ENCODE measurements at regions not wholly inside any gene's neighbourhood (a gene's known extent, or its start where the extent isn't known, plus 50 kb on each side); places are given as distances from the start of the nearest gene placed in this dataset.

DNA sequence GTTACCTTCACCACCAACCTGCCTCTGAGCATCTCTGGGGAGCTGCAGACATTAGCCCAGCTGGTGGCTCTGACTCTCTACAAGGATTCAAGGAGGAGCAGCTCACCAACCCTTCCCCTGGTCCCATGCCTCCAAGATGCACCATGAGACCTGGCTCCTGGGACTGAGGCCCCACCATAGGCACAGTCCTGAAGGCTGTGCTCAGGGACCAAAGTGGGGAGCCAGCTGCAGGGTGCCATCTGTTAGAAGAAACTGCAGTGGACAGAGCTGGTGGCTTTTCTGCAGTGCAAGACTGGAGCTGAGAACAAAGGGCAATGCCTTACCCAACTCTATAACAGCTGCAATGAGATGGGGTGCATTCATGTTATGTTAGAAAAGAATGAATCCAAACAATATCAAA is 581.6 kb downstream of the TCERG1L start:
- no peak overlapping the region for H3K4me3 ChIP-seq (ENCODE audit: low read length)
- DNase-seq (ENCODE audit: low read depth), result no peak
- TF ChIP-seq, protein P1, sequence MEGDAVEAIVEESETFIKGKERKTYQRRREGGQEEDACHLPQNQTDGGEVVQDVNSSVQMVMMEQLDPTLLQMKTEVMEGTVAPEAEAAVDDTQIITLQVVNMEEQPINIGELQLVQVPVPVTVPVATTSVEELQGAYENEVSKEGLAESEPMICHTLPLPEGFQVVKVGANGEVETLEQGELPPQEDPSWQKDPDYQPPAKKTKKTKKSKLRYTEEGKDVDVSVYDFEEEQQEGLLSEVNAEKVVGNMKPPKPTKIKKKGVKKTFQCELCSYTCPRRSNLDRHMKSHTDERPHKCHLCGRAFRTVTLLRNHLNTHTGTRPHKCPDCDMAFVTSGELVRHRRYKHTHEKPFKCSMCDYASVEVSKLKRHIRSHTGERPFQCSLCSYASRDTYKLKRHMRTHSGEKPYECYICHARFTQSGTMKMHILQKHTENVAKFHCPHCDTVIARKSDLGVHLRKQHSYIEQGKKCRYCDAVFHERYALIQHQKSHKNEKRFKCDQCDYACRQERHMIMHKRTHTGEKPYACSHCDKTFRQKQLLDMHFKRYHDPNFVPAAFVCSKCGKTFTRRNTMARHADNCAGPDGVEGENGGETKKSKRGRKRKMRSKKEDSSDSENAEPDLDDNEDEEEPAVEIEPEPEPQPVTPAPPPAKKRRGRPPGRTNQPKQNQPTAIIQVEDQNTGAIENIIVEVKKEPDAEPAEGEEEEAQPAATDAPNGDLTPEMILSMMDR (conservative IDR thresholded peaks at IDR 0.05; ENCODE audit: low read length), result no peak

DNA sequence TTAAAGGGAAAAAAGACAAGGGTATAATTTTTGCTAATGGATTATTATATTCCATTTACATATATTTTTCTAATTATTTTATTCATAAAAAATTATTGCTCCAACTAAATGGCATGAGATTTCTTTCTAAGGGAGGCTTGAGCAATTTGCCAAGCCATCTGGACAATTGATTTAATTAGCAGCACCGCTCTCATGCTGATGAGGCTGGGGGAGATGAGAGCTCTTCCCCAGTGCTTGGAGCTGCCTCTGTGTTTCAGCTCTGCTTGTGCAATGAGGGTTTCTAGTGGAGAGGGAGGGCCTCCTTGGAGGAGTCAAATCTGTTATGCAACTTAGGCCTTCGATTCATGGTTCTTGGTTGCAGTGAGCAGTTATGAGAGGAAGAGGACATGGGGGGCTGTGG is 574.3 kb downstream of the TCERG1L start:
- TF ChIP-seq, protein P1 (conservative IDR thresholded peaks at IDR 0.05; ENCODE audit: low read length), result no peak
- no peak overlapping the region for H3K4me3 ChIP-seq (ENCODE audit: low read length)
- DNase-seq (ENCODE audit: low read depth), result no peak

DNA sequence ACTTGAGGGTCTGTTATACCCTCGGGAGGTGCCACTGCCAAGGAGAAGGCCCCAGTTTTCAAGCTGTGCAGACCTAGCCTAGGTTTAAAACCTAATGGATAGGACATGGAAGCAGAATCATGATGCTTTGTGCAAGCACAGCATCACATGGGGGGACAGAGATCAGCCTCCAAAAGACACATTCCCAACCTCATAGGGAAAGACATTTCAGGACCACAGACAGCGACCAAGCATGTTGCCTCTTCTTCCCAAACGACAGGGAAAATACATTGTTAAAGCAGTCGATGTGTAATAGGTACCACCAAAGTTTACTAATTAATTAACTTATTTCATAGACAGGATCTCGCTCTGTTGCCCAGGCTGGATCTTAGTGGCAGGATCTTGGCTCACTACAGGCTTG is 573.9 kb downstream of the TCERG1L start:
- TF ChIP-seq, protein P1 (conservative IDR thresholded peaks at IDR 0.05; ENCODE audit: low read length), result no peak
- H3K4me3 ChIP-seq (ENCODE audit: low read length), result no peak overlapping the region
- no peak for DNase-seq (ENCODE audit: low read depth)

DNA sequence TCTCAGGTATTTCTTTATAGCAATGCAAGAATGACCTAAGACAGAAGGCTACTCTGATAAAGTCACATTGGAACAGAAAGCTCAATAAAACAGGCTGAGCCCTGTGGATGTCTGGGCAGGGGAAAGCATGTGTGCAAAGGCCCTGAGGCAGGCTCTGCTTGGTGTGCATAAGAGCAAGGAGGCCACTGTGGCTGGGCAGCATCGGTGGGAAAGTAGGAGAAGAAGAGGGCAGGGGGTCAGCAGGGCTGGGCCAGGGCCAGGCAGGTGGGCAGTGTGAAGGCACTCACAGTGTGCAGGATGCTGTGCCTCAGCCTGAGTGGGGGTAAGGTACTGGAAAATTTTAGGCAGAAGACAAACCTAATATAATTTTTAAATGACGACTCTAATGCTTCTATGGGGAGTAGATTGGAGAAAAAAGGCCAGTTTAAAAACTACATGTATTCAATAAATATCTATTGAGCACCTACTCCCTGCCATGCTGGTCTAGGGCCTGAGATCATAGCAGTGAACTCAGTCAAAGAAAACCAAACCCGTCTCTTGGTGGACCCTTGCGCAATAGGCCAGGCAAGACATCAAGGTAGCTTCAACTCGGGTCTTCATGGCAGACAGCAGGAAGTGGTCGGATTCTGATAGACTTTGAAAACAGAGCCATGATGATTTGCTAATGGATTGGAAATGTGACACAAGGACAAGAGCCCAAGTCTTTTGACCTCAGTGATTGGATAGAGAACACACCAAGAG is 572.3 kb downstream of the TCERG1L start:
- H3K4me3 ChIP-seq (ENCODE audit: low read length), result no peak overlapping the region
- TF ChIP-seq, protein P1 (conservative IDR thresholded peaks at IDR 0.05; ENCODE audit: low read length), result no peak
- DNase-seq (ENCODE audit: low read depth), result no peak

DNA sequence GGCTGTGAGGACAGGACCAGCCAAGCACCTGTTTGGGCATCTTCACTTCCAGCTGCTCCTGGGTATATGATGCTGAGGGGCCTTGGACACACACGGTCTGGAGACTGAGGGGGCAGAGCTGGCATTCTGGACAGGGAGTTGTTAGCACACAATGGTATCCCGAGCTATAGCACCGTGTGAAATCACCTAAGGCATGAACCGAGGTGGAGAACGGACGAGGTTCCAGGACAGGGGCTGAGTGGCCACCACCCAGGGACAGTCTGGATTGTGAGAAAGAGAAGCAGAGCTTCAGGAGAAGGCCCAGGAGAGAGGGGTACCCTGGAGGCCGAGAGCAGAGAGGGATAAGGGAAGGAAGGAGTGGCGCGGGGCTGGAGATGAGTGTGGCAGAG is 571.8 kb downstream of the TCERG1L start:
- TF ChIP-seq, protein P1 (conservative IDR thresholded peaks at IDR 0.05; ENCODE audit: low read length), result no peak
- DNase-seq (ENCODE audit: low read depth), result no peak
- H3K4me3 ChIP-seq (ENCODE audit: low read length), result no peak overlapping the region

DNA sequence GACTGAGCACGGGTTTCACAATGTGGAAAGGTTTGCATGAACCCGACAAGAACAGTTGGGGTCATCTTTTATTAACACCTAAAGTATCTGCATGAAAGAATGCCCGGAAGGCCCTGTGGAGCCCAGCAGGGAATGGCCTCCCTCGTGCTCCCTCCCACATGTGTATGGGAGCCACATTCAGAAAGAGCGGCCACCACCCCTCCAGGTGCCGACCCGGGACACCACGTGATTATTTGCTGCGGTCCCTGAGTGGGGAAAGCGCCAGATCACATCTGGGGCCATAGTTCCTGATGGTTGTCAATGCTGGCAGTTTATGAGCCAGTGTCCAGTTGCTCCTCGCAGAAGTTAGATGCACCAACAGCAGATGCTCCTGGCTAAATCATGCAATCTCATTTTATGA is 571.4 kb downstream of the TCERG1L start:
- TF ChIP-seq, protein P1 (conservative IDR thresholded peaks at IDR 0.05; ENCODE audit: low read length), result no peak
- no peak for DNase-seq (ENCODE audit: low read depth)
- H3K4me3 ChIP-seq (ENCODE audit: low read length), result no peak overlapping the region

DNA sequence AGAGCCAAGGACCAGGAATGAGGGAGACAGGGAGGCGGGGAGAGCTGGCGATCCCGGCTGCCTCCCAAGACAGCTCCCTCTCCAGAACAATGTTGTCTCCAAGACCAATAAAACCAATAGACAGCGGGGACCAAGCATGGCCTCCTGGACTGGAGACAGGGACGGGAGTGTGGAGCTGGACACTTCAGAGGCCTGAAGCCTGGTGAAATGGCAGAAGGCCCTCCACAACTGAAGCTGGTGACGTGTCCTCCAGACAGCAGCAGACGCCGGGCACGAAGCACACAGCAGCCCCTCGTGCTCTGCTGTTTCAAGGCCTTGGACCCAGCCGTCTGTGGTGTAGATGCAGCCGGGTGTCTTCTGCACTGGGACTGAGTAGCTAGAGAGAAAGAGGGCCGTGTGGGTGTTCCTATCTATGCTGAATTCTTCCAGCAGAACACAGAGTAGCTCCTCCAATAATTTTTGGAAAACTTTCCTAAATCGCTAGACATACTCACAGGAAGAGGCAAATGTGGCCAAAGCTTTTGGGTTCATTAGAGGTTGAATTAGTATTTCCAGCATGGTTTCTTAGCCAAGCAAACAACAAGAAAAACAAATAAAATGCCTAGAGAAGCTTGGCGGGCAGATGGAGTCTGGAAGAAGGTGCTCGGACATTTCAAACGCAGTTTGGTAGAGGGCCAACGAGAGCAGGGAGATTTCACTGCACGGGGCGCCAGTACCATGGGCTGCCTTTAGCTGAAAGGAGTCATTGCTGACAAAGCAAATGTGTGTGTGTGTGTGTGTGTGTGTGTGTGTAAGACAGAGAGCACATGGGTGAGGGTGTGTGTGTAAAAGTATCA is 570.4 kb downstream of the TCERG1L start:
- no peak for DNase-seq (ENCODE audit: low read depth)
- H3K4me3 ChIP-seq (ENCODE audit: low read length), result no peak overlapping the region
- TF ChIP-seq, protein P1 (conservative IDR thresholded peaks at IDR 0.05; ENCODE audit: low read length), result no peak

Data from AG10803 (cell line).